ENCODE measurements at regions not wholly inside any gene's neighbourhood (a gene's known extent, or its start where the extent isn't known, plus 50 kb on each side); places are given as distances from the start of the nearest gene placed in this dataset.

DNA sequence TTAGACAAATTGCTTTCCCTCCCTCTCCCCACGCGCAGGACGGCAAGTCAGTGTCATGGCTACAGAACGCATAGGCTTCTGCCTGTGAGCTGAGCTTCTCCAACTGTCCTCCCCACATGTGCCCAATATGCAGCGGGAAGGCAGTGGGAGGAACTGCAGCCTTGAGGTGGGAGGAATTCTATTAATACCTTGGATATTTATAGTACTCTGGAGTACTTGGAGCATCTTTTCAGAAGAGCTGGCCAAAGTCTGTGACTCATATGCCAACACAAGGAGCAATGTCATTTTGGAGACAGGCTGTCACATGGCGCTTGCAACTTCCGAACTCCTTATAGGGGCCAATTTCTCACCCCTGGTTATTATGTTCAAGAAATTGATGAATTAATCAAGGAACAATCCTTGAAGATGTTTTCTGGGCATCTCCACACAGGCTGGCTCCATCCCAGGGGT, 245.0 kb upstream of the SERP2 start (continued):
- TF ChIP-seq, protein P1, sequence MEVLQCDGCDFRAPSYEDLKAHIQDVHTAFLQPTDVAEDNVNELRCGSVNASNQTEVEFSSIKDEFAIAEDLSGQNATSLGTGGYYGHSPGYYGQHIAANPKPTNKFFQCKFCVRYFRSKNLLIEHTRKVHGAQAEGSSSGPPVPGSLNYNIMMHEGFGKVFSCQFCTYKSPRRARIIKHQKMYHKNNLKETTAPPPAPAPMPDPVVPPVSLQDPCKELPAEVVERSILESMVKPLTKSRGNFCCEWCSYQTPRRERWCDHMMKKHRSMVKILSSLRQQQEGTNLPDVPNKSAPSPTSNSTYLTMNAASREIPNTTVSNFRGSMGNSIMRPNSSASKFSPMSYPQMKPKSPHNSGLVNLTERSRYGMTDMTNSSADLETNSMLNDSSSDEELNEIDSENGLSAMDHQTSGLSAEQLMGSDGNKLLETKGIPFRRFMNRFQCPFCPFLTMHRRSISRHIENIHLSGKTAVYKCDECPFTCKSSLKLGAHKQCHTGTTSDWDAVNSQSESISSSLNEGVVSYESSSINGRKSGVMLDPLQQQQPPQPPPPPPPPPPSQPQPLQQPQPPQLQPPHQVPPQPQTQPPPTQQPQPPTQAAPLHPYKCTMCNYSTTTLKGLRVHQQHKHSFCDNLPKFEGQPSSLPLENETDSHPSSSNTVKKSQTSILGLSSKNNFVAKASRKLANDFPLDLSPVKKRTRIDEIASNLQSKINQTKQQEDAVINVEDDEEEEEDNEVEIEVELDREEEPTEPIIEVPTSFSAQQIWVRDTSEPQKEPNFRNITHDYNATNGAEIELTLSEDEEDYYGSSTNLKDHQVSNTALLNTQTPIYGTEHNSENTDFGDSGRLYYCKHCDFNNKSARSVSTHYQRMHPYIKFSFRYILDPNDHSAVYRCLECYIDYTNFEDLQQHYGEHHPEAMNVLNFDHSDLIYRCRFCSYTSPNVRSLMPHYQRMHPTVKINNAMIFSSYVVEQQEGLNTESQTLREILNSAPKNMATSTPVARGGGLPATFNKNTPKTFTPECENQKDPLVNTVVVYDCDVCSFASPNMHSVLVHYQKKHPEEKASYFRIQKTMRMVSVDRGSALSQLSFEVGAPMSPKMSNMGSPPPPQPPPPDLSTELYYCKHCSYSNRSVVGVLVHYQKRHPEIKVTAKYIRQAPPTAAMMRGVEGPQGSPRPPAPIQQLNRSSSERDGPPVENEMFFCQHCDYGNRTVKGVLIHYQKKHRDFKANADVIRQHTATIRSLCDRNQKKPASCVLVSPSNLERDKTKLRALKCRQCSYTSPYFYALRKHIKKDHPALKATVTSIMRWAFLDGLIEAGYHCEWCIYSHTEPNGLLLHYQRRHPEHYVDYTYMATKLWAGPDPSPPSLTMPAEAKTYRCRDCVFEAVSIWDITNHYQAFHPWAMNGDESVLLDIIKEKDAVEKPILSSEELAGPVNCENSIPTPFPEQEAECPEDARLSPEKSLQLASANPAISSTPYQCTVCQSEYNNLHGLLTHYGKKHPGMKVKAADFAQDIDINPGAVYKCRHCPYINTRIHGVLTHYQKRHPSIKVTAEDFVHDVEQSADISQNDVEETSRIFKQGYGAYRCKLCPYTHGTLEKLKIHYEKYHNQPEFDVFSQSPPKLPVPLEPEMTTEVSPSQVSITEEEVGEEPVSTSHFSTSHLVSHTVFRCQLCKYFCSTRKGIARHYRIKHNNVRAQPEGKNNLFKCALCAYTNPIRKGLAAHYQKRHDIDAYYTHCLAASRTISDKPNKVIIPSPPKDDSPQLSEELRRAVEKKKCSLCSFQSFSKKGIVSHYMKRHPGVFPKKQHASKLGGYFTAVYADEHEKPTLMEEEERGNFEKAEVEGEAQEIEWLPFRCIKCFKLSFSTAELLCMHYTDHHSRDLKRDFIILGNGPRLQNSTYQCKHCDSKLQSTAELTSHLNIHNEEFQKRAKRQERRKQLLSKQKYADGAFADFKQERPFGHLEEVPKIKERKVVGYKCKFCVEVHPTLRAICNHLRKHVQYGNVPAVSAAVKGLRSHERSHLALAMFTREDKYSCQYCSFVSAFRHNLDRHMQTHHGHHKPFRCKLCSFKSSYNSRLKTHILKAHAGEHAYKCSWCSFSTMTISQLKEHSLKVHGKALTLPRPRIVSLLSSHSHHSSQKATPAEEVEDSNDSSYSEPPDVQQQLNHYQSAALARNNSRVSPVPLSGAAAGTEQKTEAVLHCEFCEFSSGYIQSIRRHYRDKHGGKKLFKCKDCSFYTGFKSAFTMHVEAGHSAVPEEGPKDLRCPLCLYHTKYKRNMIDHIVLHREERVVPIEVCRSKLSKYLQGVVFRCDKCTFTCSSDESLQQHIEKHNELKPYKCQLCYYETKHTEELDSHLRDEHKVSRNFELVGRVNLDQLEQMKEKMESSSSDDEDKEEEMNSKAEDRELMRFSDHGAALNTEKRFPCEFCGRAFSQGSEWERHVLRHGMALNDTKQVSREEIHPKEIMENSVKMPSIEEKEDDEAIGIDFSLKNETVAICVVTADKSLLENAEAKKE (CRISPR knock-in tag; IDR thresholded peaks at IDR 0.05), result no peak
- TF ChIP-seq, protein P2, sequence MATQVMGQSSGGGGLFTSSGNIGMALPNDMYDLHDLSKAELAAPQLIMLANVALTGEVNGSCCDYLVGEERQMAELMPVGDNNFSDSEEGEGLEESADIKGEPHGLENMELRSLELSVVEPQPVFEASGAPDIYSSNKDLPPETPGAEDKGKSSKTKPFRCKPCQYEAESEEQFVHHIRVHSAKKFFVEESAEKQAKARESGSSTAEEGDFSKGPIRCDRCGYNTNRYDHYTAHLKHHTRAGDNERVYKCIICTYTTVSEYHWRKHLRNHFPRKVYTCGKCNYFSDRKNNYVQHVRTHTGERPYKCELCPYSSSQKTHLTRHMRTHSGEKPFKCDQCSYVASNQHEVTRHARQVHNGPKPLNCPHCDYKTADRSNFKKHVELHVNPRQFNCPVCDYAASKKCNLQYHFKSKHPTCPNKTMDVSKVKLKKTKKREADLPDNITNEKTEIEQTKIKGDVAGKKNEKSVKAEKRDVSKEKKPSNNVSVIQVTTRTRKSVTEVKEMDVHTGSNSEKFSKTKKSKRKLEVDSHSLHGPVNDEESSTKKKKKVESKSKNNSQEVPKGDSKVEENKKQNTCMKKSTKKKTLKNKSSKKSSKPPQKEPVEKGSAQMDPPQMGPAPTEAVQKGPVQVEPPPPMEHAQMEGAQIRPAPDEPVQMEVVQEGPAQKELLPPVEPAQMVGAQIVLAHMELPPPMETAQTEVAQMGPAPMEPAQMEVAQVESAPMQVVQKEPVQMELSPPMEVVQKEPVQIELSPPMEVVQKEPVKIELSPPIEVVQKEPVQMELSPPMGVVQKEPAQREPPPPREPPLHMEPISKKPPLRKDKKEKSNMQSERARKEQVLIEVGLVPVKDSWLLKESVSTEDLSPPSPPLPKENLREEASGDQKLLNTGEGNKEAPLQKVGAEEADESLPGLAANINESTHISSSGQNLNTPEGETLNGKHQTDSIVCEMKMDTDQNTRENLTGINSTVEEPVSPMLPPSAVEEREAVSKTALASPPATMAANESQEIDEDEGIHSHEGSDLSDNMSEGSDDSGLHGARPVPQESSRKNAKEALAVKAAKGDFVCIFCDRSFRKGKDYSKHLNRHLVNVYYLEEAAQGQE (IDR thresholded peaks at IDR 0.05; ENCODE audit: unreplicated experiment), result no peak
- TF ChIP-seq, protein P3, sequence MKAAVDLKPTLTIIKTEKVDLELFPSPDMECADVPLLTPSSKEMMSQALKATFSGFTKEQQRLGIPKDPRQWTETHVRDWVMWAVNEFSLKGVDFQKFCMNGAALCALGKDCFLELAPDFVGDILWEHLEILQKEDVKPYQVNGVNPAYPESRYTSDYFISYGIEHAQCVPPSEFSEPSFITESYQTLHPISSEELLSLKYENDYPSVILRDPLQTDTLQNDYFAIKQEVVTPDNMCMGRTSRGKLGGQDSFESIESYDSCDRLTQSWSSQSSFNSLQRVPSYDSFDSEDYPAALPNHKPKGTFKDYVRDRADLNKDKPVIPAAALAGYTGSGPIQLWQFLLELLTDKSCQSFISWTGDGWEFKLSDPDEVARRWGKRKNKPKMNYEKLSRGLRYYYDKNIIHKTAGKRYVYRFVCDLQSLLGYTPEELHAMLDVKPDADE (IDR thresholded peaks at IDR 0.05), result no peak

DNA sequence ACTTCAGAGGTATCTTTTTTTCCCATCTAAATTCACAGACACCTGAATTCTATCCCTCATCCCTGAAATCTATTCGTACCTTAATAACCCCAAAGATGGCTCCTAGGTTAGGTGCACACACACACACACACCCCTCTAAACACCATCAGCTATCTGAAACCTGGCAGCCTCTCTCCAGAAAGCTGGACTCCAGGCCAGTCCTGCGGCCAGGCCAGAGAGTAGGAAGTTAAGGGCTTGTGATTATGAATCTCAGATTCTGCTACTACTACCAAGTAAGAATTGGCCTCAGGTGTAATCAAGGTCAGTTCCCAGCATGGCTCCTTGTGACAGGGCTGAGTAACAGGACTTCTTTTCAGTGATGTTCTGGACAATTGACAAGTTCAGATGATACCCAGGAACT, 244.2 kb upstream of the SERP2 start:
- Histone ChIP-seq H3K4me3 (no peak overlapping the region), H4K20me1 (replicated peaks; ENCODE audit: insufficient read depth) (no peaks in the 10 kb centered on the region), H3K79me2 (replicated peaks; ENCODE audit: insufficient read depth) (no peaks in the 10 kb centered on the region), H3K4me2 (no peak overlapping the region), H3K4me1 (ENCODE audit: insufficient read depth) (no peaks in the 10 kb centered on the region), H3F3A (replicated peaks; ENCODE audit: low read depth) (no peaks in the 10 kb centered on the region), H3K9me2 (ENCODE audit: insufficient read depth) (no peaks in the 10 kb centered on the region), H2AFZ (no peak overlapping the region), H3K27me3 (ENCODE audit: insufficient read depth) (no peaks in the 10 kb centered on the region), H3K27ac (ENCODE audit: low read depth) (no peak overlapping the region), H3K36me3 (ENCODE audit: insufficient read depth) (no peaks in the 10 kb centered on the region)
- Mint-ChIP-seq H3K9me3 (no peaks in the 10 kb centered on the region), H3K4me3 (no peak overlapping the region), H3K27ac (no peak overlapping the region), H3K36me3 (ENCODE audit: low read depth) (no peaks in the 10 kb centered on the region), H3K4me1 (no peaks in the 10 kb centered on the region), H3K27me3 (ENCODE audit: insufficient read depth, low read depth, poor library complexity) (peaks cover 2% of the 10 kb centered on the region)
- DNase-seq (ENCODE audit: low spot score) (no peak), ATAC-seq (no peak)
- TF ChIP-seq, protein P3 (IDR thresholded peaks at IDR 0.05), result no peak
- TF ChIP-seq CREB1 (CRISPR knock-in tag; IDR thresholded peaks at IDR 0.05; ENCODE audit: low read depth) (no peak), JUNB (IDR thresholded peaks at IDR 0.05; ENCODE audit: unreplicated experiment) (no peak)
